Loucy (cell line): ENCODE measurements at regions not wholly inside any gene's neighbourhood (a gene's known extent, or its start where the extent isn't known, plus 50 kb on each side); places are given as distances from the start of the nearest gene placed in this dataset.

Source experiments
- CTCF ChIP-seq: fragments of 200-600 bp; sonication (generic); conservative IDR thresholded peaks from 2 replicates; pipeline ENCODE4 v1.5.1; 2014; ENCODE audit warnings: mild to moderate bottlenecking, antibody characterized with exemption, low read length
- EZH2phosphoT487 ChIP-seq: fragments of 200-600 bp; IDR thresholded peaks from 2 replicates; pipeline ENCODE4 v1.6.1; 2018; ENCODE audit warnings: antibody characterized with exemption, mild to moderate bottlenecking, moderate library complexity, borderline replicate concordance

- TF ChIP-seq CTCF = no peak
- no peak for TF ChIP-seq EZH2phosphoT487
Measured at GRCh38 chr4:133641191-133641590, 492.1 kb downstream of the PCDH10 start.
